GM12864 (cell line): ENCODE measurements at regions not wholly inside any gene's neighbourhood (a gene's known extent, or its start where the extent isn't known, plus 50 kb on each side); places are given as distances from the start of the nearest gene placed in this dataset.

Experiments used
- DNase-seq: peaks from one replicate; pipeline ENCODE4 v3.0.0-alpha.2; 2011; ENCODE audit warnings: low read depth
- H3K4me3 ChIP-seq: 2 replicates; pipeline ENCODE4 v1.5.1; 2011; ENCODE audit warnings: mild to moderate bottlenecking, low read depth, low read length, control low read depth
- TF ChIP-seq, protein P1 (sequence below): IDR thresholded peaks from 2 replicates; pipeline ENCODE4 v1.5.1; 2011; ENCODE audit warnings: low read depth, mild to moderate bottlenecking, moderate library complexity, low read length, control low read depth, inconsistent platforms; ENCODE audit errors: missing control alignments

DNA sequence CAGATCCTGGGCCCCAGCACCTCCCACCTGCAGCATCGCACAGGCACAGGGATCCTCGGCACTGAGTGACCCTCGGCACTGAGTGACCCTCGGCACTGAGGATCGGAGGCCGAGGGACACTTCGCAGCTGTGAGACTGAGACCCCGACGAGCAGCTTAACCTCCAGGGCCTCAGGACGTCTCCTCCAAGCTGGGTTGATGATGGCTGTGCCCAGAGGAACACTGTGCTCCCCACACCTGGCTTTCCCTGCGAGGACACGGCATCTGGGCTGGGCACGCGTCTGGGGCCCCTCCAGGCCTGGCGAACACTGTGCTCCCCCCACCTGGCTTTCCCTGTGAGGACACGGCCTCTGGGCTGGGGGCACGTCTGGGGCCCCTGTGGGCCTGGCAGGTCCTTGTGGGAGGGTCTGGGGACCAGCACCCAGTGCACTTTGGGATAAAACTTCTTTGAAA, 158.3 kb upstream of the PPP2R2D start:
- TF ChIP-seq, protein P1, sequence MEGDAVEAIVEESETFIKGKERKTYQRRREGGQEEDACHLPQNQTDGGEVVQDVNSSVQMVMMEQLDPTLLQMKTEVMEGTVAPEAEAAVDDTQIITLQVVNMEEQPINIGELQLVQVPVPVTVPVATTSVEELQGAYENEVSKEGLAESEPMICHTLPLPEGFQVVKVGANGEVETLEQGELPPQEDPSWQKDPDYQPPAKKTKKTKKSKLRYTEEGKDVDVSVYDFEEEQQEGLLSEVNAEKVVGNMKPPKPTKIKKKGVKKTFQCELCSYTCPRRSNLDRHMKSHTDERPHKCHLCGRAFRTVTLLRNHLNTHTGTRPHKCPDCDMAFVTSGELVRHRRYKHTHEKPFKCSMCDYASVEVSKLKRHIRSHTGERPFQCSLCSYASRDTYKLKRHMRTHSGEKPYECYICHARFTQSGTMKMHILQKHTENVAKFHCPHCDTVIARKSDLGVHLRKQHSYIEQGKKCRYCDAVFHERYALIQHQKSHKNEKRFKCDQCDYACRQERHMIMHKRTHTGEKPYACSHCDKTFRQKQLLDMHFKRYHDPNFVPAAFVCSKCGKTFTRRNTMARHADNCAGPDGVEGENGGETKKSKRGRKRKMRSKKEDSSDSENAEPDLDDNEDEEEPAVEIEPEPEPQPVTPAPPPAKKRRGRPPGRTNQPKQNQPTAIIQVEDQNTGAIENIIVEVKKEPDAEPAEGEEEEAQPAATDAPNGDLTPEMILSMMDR: no peak
- no peak for DNase-seq
- no peak overlapping the region for H3K4me3 ChIP-seq

DNA sequence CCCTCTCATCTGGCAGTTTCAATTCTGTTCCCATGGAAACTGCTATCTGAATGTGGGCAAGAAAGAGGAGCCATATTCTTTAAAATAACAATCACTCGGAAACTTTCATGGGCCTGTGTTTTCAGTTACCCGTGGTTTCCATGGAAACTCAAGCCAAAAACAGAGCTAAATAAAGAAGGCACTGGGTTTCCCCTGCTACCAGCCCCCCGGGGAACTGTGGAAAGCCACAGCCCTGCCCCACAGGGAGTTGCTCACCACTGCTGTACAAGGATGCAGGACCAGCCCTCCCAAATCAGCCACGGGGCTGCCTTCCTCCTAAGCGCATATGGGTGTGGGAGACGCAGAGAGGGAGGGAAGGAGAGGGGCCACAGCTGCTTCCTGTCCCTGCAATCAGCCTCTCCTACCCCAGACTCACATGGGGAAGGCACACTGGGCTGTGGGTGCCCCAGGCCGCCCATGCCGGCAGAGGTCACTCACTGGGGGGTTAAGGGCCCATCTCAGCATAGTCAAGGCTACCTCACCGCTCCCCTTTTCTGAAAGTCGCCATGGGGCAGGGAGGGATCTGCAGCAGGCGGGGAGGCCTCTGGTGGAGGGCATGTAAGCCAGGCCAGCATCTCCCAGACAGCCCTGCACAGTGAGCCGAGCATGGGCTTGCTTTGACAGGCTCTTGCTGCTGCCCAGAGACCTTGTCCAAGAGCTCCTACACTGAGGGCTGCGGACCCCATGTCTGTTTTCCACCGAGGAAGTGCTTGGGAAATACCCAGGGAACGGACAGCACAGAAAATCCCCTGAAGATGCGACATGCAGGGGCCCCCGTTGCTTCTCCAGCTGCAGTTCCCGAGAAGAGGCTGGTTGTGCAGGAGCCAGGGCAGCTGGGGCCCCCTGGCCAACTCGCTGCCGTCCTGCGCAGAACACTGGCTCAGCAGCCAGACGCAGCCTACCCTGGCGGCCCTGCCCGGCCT, 157.3 kb upstream of the PPP2R2D start:
- TF ChIP-seq, protein P1: no peak
- no peak overlapping the region for H3K4me3 ChIP-seq
- DNase-seq: no peak

DNA sequence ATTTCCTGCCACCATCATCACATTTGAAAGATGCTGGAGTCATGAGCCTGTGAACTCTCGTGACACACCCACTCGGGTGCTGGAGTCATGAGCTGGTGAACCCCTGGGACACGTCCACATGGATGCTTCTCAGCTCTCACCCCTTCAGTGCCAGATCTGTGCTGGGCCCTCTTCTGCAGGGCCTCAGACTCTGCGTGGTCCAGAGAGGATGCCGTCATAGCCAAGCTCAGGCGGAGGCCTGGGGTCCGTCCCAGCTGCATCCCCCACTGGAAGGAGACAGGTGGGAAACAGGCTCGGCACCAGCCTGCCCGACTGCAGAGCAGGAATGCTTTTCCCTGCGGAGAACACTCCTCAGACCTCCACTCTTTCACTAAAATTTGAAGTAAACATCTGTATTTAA, 156.5 kb upstream of the PPP2R2D start:
- TF ChIP-seq, protein P1: no peak
- H3K4me3 ChIP-seq: no peak overlapping the region

DNA sequence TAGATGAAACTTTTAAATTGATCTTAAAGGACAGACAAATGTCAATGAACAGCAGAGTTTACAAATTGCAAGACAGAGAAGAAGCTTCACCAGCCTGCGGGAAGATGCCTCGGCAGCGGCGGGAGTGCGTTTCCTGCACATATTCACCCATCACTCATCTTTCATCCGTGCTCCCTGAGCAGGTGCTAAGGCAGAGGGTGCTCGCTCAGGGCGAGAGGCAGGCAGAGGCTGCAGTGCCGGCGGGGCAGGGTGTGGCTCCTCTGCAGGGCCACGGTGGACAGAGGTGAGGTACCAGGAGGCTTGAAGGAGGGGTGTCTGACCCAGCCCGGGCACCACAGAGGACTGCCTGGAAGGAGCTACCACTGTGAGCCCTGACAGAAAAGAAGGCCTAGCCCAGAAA, 155.2 kb upstream of the PPP2R2D start:
- TF ChIP-seq, protein P1: no peak
- DNase-seq: no peak
- H3K4me3 ChIP-seq: no peak overlapping the region

More for the DNA sequence above, 156.5 kb upstream of the PPP2R2D start:
- DNase-seq: no peak

DNA sequence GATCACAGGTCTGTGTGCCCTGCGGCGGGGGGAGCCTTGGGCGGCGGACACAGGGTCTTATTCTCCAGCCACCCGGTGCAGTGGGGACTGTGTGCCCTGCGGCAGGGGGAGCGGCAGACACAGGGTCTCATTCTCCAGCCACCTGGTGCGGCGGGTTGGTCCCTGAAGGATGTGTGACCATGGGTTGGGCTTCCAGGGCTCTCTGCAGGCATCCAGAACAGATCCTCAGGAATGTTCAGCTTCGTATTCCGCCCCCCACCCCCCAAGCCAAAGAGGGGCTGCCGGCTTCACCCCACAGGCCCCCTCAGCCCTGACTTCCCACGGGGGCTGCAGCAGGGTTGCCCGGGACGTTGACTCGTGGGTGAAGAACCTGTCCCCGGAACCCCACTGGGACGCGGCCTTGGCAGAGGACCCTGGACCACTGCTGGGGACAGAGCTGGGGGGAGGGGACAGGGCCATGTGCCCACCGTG, 154.5 kb upstream of the PPP2R2D start:
- H3K4me3 ChIP-seq: no peak overlapping the region
- TF ChIP-seq, protein P1: no peak
- DNase-seq: no peak

DNA sequence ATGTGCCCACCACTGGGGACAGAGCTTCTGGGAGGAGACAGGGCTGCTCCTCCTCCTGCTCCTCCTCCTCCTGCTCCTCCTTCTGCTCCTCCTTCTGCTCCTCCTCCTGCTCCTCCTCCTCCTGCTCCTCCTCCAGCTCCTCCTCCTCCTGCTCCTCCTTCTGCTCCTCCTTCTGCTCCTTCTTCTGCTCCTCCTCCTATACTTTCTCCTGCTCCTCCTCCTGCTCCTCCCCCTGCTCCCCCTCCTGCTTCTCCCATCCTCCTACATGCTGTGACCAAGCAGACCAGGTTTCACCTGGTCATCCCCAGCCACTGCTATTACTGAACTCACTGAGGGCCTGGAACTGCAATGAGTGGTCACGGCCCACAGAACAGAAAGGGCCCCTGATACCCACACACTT, 154.0 kb upstream of the PPP2R2D start:
- H3K4me3 ChIP-seq: no peak overlapping the region
- TF ChIP-seq, protein P1: no peak
- DNase-seq: no peak

DNA sequence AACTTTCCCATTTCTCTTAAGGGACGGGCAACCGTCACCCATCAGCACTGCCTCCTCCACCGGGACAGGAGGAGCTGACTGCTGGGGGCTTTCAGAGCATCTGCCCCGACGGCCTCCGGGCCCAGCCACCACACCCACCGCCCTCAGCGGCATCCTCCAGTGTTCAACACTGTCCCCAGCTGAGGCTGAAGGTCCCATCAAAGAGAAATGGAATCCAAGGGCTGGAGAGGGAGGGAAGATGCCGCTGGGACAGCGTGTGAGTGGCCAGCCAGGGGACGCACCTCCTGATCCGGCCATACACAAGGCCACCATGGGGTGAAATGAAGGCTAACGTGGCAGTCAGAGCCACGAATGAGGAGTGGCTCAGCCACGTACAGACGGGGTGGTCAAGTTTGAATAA, 153.6 kb upstream of the PPP2R2D start:
- TF ChIP-seq, protein P1: no peak
- DNase-seq: no peak

More for the DNA sequence above, 153.6 kb upstream of the PPP2R2D start:
- H3K4me3 ChIP-seq: no peak overlapping the region
